WERI-Rb-1 (cell line): ENCODE measurements at regions not wholly inside any gene's neighbourhood (a gene's known extent, or its start where the extent isn't known, plus 50 kb on each side); places are given as distances from the start of the nearest gene placed in this dataset.

ENCODE experiments used
- DNase-seq: peaks from one replicate; pipeline ENCODE4 v3.0.0-alpha.2; 2020
- H3K27ac ChIP-seq: fragments of 250-450 bp; sonication (Bioruptor Pico); 2 replicates; pipeline ENCODE4 v1.5.1; 2020; ENCODE audit warnings: mild to moderate bottlenecking, moderate library complexity
- H3K27me3 ChIP-seq: fragments of 250-450 bp; sonication (Bioruptor Pico); 2 replicates; pipeline ENCODE4 v1.5.1; 2021; ENCODE audit warnings: mild to moderate bottlenecking, low read depth, moderate library complexity; ENCODE audit not compliant: insufficient read depth, severe bottlenecking
- H3K36me3 ChIP-seq: fragments of 250-450 bp; sonication (Bioruptor Pico); 2 replicates; pipeline ENCODE4 v1.5.1; 2020; ENCODE audit warnings: mild to moderate bottlenecking, moderate library complexity
- H3K4me3 ChIP-seq: 2 replicates; pipeline ENCODE4 v1.5.1; 2011; ENCODE audit warnings: low read depth, mild to moderate bottlenecking, control low read depth, low read length
- H3K9me3 ChIP-seq: fragments of 250-450 bp; sonication (Bioruptor Pico); 2 replicates; pipeline ENCODE4 v1.5.1; 2021; ENCODE audit warnings: mild to moderate bottlenecking, moderate library complexity; ENCODE audit not compliant: severe bottlenecking
- CTCF ChIP-seq: IDR thresholded peaks from 2 replicates; pipeline ENCODE4 v1.5.1; 2011; ENCODE audit warnings: low read depth, mild to moderate bottlenecking, control low read depth, inconsistent platforms, low read length

- TF ChIP-seq CTCF = no peak
- Histone ChIP-seq H3K9me3 (peaks cover 2% of the 10 kb centered on the region), H3K36me3 (no peaks in the 10 kb centered on the region), H3K27me3 (peaks cover 4% of the 10 kb centered on the region), H3K27ac (no peak overlapping the region), H3K4me3 (no peak overlapping the region)
- no peak for DNase-seq
These were observed 429.6 kb upstream of the SALL3 start for GRCh38 chr18:78549971-78550370.

- DNase-seq = no peak
- Histone ChIP-seq H3K27ac (no peak overlapping the region), H3K27me3 (no peaks in the 10 kb centered on the region), H3K4me3 (no peak overlapping the region), H3K9me3 (peaks cover 14% of the 10 kb centered on the region), H3K36me3 (no peaks in the 10 kb centered on the region)
- no peak for TF ChIP-seq CTCF
These were observed 424.5 kb upstream of the SALL3 start for GRCh38 chr18:78554944-78555608.

- DNase-seq = no peak
- no peak overlapping the region for H3K4me3 ChIP-seq
- H3K9me3 ChIP-seq = peaks cover 14% of the 10 kb centered on the region
- TF ChIP-seq CTCF = no peak
- H3K27ac ChIP-seq = no peak overlapping the region
- no peaks in the 10 kb centered on the region for H3K36me3 ChIP-seq
- H3K27me3 ChIP-seq = no peaks in the 10 kb centered on the region
These were observed 422.2 kb upstream of the SALL3 start for GRCh38 chr18:78557371-78557770.

GRCh38 chr18:78558101-78558810 lies 421.4 kb upstream of the SALL3 start:
- no peaks in the 10 kb centered on the region for H3K27me3 ChIP-seq
- no peak for TF ChIP-seq CTCF
- H3K27ac ChIP-seq = no peak overlapping the region
- no peak for DNase-seq
- H3K36me3 ChIP-seq = no peaks in the 10 kb centered on the region
- H3K9me3 ChIP-seq = peaks cover 14% of the 10 kb centered on the region
- H3K4me3 ChIP-seq = no peak overlapping the region

- TF ChIP-seq CTCF = no peak
- no peaks in the 10 kb centered on the region for H3K27me3 ChIP-seq
- no peaks in the 10 kb centered on the region for H3K36me3 ChIP-seq
- H3K9me3 ChIP-seq = peaks cover 14% of the 10 kb centered on the region
- no peak overlapping the region for H3K4me3 ChIP-seq
- DNase-seq = no peak
- H3K27ac ChIP-seq = no peak overlapping the region
These were observed 420.7 kb upstream of the SALL3 start for GRCh38 chr18:78558948-78559347.
